H9 (cell line): ENCODE measurements at regions not wholly inside any gene's neighbourhood (a gene's known extent, or its start where the extent isn't known, plus 50 kb on each side); places are given as distances from the start of the nearest gene placed in this dataset.

ENCODE experiments used
- DNase-seq: peaks from one replicate; pipeline ENCODE4 v3.0.0-alpha.2; 2017
- H2AFZ ChIP-seq: one replicate; pipeline ENCODE4 v1.6.1; 2013; ENCODE audit warnings: mild to moderate bottlenecking, low read length, control low read depth, moderate library complexity
- H2AK5ac ChIP-seq: 2 replicates; pipeline ENCODE4 v1.6.1; 2013; ENCODE audit warnings: low read length, control low read depth, mixed read lengths; ENCODE audit not compliant: insufficient read length
- H2BK120ac ChIP-seq: one replicate; pipeline ENCODE4 v1.6.1; 2013; ENCODE audit warnings: low read depth, mild to moderate bottlenecking, low read length, control low read depth, inconsistent platforms; ENCODE audit not compliant: poor library complexity, severe bottlenecking
- H2BK12ac ChIP-seq: 2 replicates; pipeline ENCODE4 v1.6.1; 2013; ENCODE audit warnings: low read length, control low read depth, mixed read lengths, low read depth; ENCODE audit not compliant: insufficient read length
- H2BK15ac ChIP-seq: 2 replicates; pipeline ENCODE4 v1.6.1; 2013; ENCODE audit warnings: low read depth, low read length, control low read depth
- H2BK20ac ChIP-seq: one replicate; pipeline ENCODE4 v1.6.1; 2013; ENCODE audit warnings: low read depth, mild to moderate bottlenecking, low read length, control low read depth, inconsistent platforms; ENCODE audit not compliant: poor library complexity, severe bottlenecking
- H2BK5ac ChIP-seq: 2 replicates; pipeline ENCODE4 v1.6.1; 2013; ENCODE audit warnings: low read length, control low read depth, mixed read lengths; ENCODE audit not compliant: insufficient read length
- H3K14ac ChIP-seq: 2 replicates; pipeline ENCODE4 v1.6.1; 2013; ENCODE audit warnings: low read length, control low read depth; ENCODE audit not compliant: insufficient read depth
- H3K18ac ChIP-seq: 2 replicates; pipeline ENCODE4 v1.6.1; 2013; ENCODE audit warnings: low read depth, mild to moderate bottlenecking, mixed read lengths, low read length, control low read depth; ENCODE audit not compliant: insufficient read length
- H3K23ac ChIP-seq: 2 replicates; pipeline ENCODE4 v1.6.1; 2013; ENCODE audit warnings: low read length, control low read depth, mixed read lengths, low read depth; ENCODE audit not compliant: insufficient read length
- H3K23me2 ChIP-seq: 2 replicates; pipeline ENCODE4 v1.6.1; 2013; ENCODE audit warnings: low read depth, mild to moderate bottlenecking, mixed read lengths, low read length, control low read depth; ENCODE audit not compliant: insufficient read length, poor library complexity, severe bottlenecking
- H3K27ac ChIP-seq: 2 replicates; pipeline ENCODE4 v1.5.1; 2013; ENCODE audit warnings: low read length, control low read depth, mixed read lengths, low read depth; ENCODE audit not compliant: insufficient read length
- H3K27me3 ChIP-seq: 2 replicates; pipeline ENCODE4 v1.6.1; 2013; ENCODE audit warnings: low read length, control low read depth, inconsistent platforms; ENCODE audit not compliant: insufficient read depth
- H3K4ac ChIP-seq: 2 replicates; pipeline ENCODE4 v1.6.1; 2013; ENCODE audit warnings: low read depth, mild to moderate bottlenecking, control low read depth, inconsistent platforms, low read length, moderate library complexity
- H3K4me1 ChIP-seq: 2 replicates; pipeline ENCODE4 v1.6.1; 2013; ENCODE audit warnings: low read length, control low read depth, inconsistent platforms; ENCODE audit not compliant: insufficient read depth
- H3K4me2 ChIP-seq: 2 replicates; pipeline ENCODE4 v1.6.1; 2013; ENCODE audit warnings: low read length, control low read depth, mixed read lengths; ENCODE audit not compliant: insufficient read length, insufficient read depth
- H3K56ac ChIP-seq: 2 replicates; pipeline ENCODE4 v1.6.1; 2013; ENCODE audit warnings: low read depth, mild to moderate bottlenecking, mixed read lengths, low read length, control low read depth; ENCODE audit not compliant: insufficient read length
- H3K79me1 ChIP-seq: 2 replicates; pipeline ENCODE4 v1.6.1; 2013; ENCODE audit warnings: low read depth, mild to moderate bottlenecking, moderate library complexity, low read length, control low read depth, inconsistent platforms; ENCODE audit not compliant: insufficient read depth, poor library complexity, severe bottlenecking
- H3K79me2 ChIP-seq: 2 replicates; pipeline ENCODE4 v1.6.1; 2013; ENCODE audit warnings: low read length, control low read depth, inconsistent platforms; ENCODE audit not compliant: insufficient read depth
- H3K9ac ChIP-seq: 2 replicates; pipeline ENCODE4 v1.6.1; 2013; ENCODE audit warnings: low read length, control low read depth, mixed read lengths; ENCODE audit not compliant: insufficient read length; ENCODE audit errors: extremely low read depth
- H3K9me3 ChIP-seq: one replicate; pipeline ENCODE4 v1.6.1; 2013; ENCODE audit warnings: low read depth, low read length, inconsistent platforms; ENCODE audit not compliant: control insufficient read depth
- H3T11ph ChIP-seq: one replicate; pipeline ENCODE4 v1.6.1; 2013; ENCODE audit warnings: mild to moderate bottlenecking, low read length, control low read depth, inconsistent platforms
- H4K20me1 ChIP-seq: one replicate; pipeline ENCODE4 v1.6.1; 2013; ENCODE audit not compliant: control insufficient read depth, insufficient read length, insufficient read depth
- H4K5ac ChIP-seq: 2 replicates; pipeline ENCODE4 v1.6.1; 2013; ENCODE audit warnings: low read depth, mild to moderate bottlenecking, mixed read lengths, low read length, control low read depth; ENCODE audit not compliant: insufficient read length
- H4K8ac ChIP-seq: replicated peaks from 2 replicates; pipeline ENCODE4 v1.6.1; 2013; ENCODE audit warnings: low read length, control low read depth, mixed read lengths, low read depth; ENCODE audit not compliant: insufficient read length
- H4K91ac ChIP-seq: 2 replicates; pipeline ENCODE4 v1.6.1; 2013; ENCODE audit warnings: low read depth, mild to moderate bottlenecking, moderate library complexity, mixed read lengths, low read length, control low read depth; ENCODE audit not compliant: insufficient read length
- H3K27ac Mint-ChIP-seq, 3 experiments: 2 replicates in 2 of 3; 3 replicates in 1 of 3; pipeline ENCODE4 v1.8.0; 2020 to 2021; ENCODE audit warnings: mixed read lengths in 3 of 3, mild to moderate bottlenecking in 1 of 3, moderate library complexity in 1 of 3
- H3K27me3 Mint-ChIP-seq: 2 replicates; pipeline ENCODE4 v1.8.0; 2021; ENCODE audit warnings: low read depth, mild to moderate bottlenecking, moderate library complexity, mixed read lengths
- H3K36me3 Mint-ChIP-seq, 3 experiments: 2 replicates in 2 of 3; 3 replicates in 1 of 3; pipeline ENCODE4 v1.8.0; 2020 to 2021; ENCODE audit warnings: low read depth in 3 of 3, mixed read lengths in 3 of 3; ENCODE audit not compliant: insufficient read depth in 1 of 3
- H3K4me1 Mint-ChIP-seq, 2 experiments: 2 replicates each; pipeline ENCODE4 v1.8.0; 2020; ENCODE audit warnings: mixed read lengths in 2 of 2
- H3K4me3 Mint-ChIP-seq, 2 experiments: 2 replicates in 1 of 2; 3 replicates in 1 of 2; pipeline ENCODE4 v1.8.0; 2020 to 2021; ENCODE audit warnings: mild to moderate bottlenecking in 2 of 2, mixed read lengths in 2 of 2, moderate library complexity in 1 of 2
- H3K9me3 Mint-ChIP-seq, 2 experiments: 2 replicates in 1 of 2; 3 replicates in 1 of 2; pipeline ENCODE4 v1.8.0; 2020; ENCODE audit warnings: mild to moderate bottlenecking in 2 of 2, mixed read lengths in 2 of 2, moderate library complexity in 1 of 2
- CTCF ChIP-seq: fragments of 200-600 bp; sonication (generic); conservative IDR thresholded peaks from 3 replicates; pipeline ENCODE4 v1.8.0; 2021; ENCODE audit warnings: antibody characterized with exemption, mild to moderate bottlenecking
- WGBS: extraction: QIAGEN DNeasy Blood & Tissue Kit; methylation state at CpG from one replicate; pipeline ENCODE4 v1.1.7; 2013; ENCODE audit warnings: missing lambda C conversion rate, low lambda C conversion rate, mixed read lengths; ENCODE audit not compliant: insufficient read length; ENCODE audit errors: extremely low coverage; 5-methylcytosine and 5-hydroxymethylcytosine counted together

DNA sequence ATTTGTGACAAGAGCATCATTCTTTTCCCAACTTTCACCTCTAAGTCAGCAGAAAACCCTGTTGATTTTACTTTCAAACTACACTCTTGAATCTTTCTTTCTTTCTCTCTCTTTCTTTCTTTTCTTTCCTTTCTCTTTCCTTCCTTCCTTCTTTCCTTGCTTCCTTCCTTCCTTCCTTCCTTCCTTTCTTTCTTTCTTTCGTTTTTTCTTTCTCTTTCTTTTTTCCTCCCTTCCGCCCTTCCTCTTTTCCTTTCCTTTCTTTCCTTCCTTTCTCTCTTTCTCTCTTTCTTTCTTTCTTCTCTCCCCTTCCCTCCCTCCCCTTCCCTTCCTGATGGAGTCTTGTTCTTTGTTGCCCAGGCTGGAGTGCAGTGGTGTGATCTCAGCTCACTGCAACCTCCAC lies 649.5 kb downstream of the PLCL1 start:
- H3K27ac ChIP-seq = no peak overlapping the region
- H3K9me3 ChIP-seq = no peaks in the 10 kb centered on the region
- no peaks in the 10 kb centered on the region for H3K4me1 ChIP-seq
- H3K9me3 Mint-ChIP-seq = no peaks in the 10 kb centered on the region
- DNase-seq = no peak
- H2BK120ac ChIP-seq = no peak overlapping the region
- no peak overlapping the region for H3T11ph ChIP-seq
- no peak overlapping the region for H2AFZ ChIP-seq
- no peaks in the 10 kb centered on the region for H3K27me3 ChIP-seq
- H3K4me3 Mint-ChIP-seq = no peak overlapping the region
- WGBS = no CpG with 5 or more reads among the region's 2 CpGs
- H2BK20ac ChIP-seq = no peak overlapping the region
- no peaks in the 10 kb centered on the region for H3K23me2 ChIP-seq
- no peak overlapping the region for H3K9ac ChIP-seq
- no peak overlapping the region for H3K4ac ChIP-seq
- no peak overlapping the region for H4K5ac ChIP-seq
- H3K79me1 ChIP-seq = no peaks in the 10 kb centered on the region
- H3K14ac ChIP-seq = no peak overlapping the region
- no peak overlapping the region for H3K56ac ChIP-seq
- no peak overlapping the region for H3K27ac Mint-ChIP-seq
- TF ChIP-seq CTCF = no peak
- H3K27me3 Mint-ChIP-seq = no peaks in the 10 kb centered on the region
- H3K23ac ChIP-seq = no peak overlapping the region
- H4K8ac ChIP-seq = no peak overlapping the region
- no peaks in the 10 kb centered on the region for H3K36me3 Mint-ChIP-seq
- H2BK15ac ChIP-seq = no peak overlapping the region
- no peak overlapping the region for H2BK5ac ChIP-seq
- H4K91ac ChIP-seq = no peak overlapping the region
- H2AK5ac ChIP-seq = no peak overlapping the region
- H3K4me1 Mint-ChIP-seq = no peaks in the 10 kb centered on the region; a peak in 1 of 4 replicates
- H3K79me2 ChIP-seq = no peaks in the 10 kb centered on the region
- H3K18ac ChIP-seq = no peak overlapping the region
- H3K4me2 ChIP-seq = no peak overlapping the region
- H4K20me1 ChIP-seq = no peaks in the 10 kb centered on the region
- H2BK12ac ChIP-seq = no peak overlapping the region
